HG02763 (cell line): ENCODE measurements at regions not wholly inside any gene's neighbourhood (a gene's known extent, or its start where the extent isn't known, plus 50 kb on each side); places are given as distances from the start of the nearest gene placed in this dataset.
"Not testable (repeated sequence)": the region's sequence is repeated elsewhere in the genome, so short reads cannot be mapped to it uniquely, and the experiment has no call there.

Source experiments
- ATAC-seq: cut with Tn5 transposase; IDR thresholded peaks from one replicate; pipeline ENCODE4 v1.9.1; 2021; ENCODE audit warnings: mild to moderate bottlenecking, moderate library complexity; ENCODE audit not compliant: unreplicated experiment

DNA sequence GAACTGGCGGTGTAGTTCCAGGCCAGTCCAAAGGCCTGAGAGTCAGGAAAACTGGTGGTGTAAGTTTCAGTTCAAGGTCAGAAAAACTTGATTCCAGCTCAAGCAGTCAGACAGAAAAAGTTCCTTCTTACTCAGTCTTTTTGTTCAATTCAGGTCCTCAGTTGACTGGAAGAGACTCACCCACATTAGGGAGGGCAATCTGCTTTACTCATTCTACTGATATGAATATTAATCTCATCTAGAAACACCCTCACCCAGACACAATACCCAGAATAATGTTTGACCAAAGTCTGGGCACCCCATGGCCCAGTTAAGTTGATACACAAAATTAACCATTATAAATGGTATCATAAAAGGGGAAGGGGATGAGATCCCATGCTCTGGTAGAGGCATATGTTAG is 50.1 kb upstream of the LTA4H start:
- ATAC-seq, result no peak

DNA sequence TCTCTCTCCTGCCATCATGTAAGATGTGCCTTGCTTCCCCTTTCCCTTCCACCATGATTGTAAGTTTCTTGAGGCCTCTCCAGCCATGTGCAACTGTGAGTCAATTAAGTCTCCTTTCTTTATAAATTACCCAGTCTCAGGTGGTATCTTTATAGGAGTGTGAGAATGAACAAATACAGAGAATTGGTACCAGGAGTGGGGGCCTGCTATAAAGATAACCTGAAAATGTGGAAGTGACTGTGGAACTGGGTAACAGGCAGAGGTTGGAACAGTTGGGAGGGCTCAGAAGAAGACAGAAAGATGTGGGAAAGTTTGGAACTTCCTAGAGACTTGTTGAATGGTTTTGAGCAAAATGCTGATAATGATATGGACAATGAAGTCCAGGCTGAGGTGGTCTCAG is 50.8 kb upstream of the LTA4H start:
- not testable (repeated sequence) for ATAC-seq

DNA sequence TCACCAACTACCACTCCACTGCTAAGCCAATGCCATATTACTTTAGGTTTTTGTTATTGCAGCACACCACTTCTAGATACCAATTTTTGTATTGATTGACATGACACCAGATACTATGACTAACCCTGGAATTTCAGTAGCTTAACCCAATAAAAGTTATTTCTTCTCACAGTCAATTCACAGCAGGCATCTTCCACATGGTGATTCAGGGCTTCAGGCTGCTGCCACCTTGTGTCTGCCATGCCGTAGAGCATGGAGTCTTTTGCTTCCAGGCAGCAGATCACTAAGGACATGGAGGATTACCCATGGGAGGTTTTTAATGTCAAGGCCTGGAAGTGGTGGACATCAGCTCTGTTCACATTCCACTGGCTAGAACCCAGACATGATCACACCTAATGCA is 56.4 kb upstream of the LTA4H start:
- ATAC-seq, result no peak

DNA sequence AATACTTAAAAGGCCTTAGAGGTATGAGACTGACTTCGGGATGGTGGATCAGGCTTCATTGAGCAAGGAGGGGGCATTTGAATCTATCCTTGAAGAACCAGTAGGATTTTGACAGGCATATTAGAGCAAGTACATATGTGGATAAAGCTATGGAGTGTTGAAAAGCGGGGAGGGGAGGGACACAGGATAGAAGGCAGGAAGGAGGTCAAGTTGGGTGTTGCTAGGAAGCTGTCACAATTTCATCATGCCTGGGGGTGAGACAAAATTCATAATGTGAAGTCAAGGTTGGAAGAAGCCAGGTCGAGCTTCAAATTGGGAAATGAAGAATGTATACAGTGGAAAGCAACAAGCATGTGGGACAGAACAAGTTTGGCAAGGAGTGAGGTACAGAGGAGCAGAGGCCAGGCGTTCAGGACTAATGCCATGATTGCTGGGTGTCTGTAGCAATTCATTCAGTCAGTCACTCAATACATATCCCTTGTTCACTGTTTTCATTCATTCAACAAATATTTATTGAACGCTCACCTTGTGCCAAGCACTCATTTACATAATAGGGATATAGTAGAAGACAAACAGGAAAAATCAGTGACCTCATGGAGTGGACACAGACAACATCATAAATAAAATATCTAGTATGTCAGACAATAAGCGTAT is 58.3 kb upstream of the LTA4H start:
- ATAC-seq, result no peak

DNA sequence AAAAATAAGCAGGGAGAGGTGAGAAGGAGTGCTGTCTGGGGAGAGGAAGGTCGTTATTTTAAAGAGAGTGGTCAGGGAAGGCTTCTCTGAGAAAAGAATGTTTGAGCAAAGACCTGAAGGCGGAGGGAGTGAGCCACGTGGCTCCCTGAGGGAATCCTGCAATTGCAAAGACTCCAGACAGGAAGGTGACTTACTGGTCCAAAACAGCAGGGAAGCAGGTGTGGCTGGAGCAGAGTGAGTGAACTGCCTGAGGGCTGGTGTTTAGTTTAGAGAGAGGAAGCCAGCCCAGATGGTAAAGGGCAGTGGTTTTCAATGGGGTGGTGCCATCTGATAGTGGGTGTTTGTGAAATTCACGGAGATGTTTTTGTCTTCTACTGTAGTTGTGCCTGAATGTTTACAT is 58.8 kb upstream of the LTA4H start:
- no peak for ATAC-seq

DNA sequence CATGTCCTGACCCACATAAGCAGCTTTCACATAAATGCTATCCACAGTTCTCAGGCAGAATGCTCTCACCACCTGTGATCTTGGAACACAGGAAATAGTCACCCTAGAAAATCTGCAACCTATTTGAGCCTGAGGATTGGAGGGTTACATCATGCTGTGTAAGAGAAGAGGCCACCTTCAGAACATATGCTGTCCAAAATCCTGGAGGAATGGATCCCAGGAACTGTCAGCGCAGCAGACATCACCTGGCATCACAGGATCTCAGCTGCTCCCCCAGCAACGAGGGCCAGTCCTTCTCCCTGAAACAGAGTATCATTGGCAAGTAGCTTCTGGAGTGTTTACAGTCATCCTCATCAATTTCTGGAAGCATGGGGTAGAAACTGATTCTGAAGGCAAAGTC is 63.2 kb upstream of the LTA4H start:
- no peak for ATAC-seq

DNA sequence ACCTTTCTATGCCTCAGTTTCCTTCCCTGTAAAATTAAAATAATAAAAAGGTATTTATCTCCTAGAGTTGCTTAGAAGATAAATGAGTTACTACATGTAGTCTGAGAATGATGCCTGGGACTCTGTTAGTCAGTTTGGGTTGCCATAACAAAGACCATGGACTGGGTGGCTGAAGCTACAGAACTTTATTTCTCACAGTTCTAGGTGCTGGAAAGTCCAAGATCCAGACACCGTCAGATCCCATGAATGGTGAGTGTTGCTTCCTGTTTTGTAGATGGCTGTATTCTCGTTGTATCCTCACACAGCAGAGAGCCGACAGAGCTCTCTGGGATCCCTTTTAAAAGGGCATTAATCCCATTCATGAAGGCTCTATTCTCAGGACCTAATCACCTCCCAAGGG is 64.0 kb upstream of the LTA4H start:
- no peak for ATAC-seq

DNA sequence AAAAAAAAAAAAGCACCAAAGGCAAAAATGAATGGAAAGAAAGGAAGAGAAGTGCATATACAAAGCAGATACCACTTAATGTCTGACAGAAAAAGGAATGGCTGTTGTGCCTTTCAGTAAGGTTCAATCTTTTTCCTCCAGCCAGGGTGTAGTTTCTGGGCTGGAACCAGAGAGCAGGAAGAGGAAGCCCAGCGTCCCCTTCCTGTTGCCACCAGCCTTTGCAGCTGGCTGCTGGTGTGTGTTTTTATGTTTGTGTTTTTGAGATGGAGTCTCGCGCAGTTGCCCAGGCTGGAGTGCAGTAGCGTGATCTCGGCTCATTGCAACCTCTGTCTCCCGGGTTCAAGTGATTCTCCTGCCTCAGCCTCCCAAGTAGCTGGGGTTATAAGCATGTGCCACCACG is 64.6 kb upstream of the LTA4H start:
- ATAC-seq, result no peak

DNA sequence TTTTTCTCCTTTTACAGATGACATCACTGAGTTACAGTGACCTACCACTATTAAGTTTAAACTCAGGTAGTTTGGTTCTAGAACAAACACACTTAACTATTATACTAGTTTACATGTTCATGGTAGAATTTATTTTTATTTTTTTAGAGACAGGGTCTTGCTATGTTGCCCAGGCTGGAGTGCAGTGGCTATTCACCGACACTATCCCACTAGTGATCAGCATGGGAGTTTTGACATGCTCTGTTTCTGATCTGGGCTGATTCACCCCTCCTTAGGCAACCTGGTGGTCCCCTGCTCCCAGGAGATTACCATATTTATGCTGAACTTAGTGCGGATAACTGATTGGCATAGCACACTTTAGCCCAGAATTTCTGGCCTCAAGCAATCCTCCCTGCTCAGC is 66.4 kb upstream of the LTA4H start:
- no peak for ATAC-seq

DNA sequence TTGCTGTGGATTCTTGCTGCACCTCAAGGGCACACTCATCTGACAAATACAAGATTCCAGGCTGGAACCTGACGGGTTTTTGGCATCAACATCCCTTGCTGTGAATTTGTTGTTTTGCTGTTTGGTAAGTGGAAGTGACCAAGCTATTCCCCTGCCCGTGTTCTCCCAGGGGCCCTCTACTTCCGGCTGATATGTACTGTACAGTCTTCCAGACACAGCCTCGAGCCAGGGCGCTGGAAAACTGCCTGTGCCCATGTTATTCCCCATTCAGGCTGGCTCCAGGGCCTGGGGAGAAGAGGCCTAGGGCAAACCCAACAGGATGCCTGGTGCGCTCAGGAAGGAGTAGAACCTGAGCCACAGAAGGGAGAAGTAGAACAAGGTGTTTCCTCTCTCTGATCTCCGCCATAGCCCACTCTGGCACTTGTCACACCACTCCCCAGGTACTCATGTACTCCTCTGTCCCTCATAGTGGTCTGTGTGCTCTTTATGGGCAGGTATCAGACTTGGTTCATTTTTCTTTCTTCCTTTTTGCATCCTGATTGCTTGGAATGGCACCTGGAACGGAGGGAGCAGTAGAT is 67.8 kb upstream of the LTA4H start:
- ATAC-seq, result no peak

DNA sequence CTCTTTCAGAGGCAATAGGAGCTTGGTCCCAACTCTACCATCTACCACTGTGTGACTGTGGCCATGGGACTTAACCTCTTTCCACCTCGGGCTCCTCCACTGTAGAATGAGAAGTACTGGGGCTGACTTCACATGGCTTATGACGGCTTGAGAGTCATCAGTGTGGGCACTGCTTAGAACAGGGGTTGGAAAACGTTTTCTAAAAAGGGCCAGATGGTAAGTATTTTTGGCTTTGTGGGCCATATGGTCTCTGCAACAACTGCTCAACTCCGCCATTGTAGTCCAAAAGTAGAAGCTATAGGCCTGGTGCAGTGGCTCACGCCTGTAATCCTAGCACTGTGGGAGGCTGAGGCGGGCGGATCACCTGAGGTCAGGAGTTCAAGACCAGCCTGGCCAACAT is 69.2 kb upstream of the LTA4H start:
- ATAC-seq, result no peak

DNA sequence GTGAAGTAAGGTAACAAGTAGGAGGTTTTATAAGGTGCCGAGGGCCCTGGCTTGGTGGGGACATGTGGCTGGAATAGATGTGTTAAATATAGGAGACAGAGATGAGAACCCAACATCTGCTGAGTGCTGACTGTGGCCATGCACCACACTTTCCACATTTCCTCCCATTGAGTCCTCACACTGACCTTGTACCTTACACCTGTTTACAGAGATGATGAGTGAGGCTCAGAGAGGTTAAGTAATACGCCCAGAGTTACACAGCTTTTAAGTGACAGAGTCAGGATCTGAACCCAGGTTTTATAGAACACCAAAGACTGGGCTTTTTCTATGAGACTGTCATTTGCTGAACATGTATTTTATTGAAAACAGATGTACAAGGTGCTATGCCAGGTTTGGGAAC is 70.8 kb upstream of the LTA4H start:
- no peak for ATAC-seq

DNA sequence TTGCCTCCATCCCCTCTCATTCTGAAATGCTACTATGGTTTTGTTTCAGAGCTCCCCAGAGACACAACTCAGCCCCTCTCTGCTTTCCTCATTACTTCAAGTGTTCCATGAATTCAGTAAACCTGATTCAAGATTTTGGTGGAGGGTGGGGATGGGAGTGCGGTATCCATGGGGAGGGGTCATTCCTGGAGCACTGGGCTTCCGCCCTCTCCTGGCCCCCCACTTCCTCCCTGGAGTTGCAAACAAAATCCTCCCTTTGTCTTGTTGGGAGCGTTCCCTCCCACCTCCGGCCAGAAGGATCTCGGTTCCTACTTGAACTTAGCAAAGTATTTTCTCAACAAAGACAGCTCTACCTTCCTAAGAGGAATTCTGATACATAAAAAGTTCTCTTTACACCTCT is 71.8 kb upstream of the LTA4H start:
- ATAC-seq, result no peak

DNA sequence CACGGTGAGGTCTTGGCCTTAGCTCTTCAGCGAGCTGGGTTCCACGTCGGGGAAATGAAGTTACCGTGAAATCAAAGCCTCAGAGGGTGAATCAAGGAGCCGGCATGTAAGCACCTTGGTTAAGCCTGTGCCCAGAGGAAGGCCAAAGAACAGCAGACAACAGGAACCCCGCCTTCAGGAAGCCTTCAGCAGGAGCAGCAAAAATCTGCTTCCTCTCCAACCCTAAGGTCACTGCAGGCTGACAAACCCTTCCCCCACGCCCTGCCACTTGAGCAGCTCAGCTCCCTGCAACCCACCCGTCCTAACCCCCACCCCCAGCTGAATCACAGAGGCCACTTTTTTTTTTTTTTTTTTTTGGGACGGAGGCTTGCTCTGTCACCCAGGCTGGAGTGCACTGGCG is 72.9 kb upstream of the LTA4H start:
- no peak for ATAC-seq

DNA sequence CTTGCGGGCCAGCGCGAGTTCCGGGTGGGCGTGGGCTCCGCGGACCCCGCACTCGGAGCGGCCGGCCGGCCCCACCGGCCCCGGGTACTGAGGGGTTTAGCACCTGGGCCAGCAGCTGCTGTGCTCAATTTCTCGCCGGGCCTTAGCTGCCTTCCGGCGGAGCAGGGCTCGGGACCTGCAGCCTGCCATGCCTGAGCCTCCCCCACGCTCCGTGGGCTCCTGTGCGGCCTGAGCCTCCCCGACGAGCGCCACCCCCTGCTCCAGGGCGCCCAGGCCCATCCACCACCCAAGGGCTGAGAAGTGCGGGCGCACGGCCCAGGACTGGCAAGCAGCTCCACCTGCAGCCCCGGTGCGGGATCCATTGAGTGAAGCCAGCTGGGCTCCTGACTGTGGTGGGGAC is 73.6 kb upstream of the LTA4H start:
- not testable (repeated sequence) for ATAC-seq

DNA sequence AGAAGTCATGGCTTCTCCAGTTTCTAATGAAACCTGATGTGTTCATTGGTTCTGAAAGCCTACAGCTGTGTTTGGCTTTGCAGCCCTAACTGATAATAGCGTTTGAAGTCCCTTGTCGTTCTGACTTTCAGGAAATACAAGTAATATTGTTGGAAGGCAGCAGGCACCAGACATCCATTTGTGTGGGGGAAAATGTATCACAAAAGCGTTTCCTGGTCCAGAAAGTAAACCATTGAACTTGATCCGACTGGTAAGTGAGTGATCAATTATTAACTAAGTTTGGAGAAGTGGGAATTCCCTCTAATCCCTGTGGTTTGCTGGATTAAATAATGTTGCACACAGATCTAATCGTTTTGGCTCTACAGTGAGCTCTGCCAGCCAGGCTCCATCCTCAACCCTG is 77.3 kb upstream of the LTA4H start:
- ATAC-seq, result no peak

DNA sequence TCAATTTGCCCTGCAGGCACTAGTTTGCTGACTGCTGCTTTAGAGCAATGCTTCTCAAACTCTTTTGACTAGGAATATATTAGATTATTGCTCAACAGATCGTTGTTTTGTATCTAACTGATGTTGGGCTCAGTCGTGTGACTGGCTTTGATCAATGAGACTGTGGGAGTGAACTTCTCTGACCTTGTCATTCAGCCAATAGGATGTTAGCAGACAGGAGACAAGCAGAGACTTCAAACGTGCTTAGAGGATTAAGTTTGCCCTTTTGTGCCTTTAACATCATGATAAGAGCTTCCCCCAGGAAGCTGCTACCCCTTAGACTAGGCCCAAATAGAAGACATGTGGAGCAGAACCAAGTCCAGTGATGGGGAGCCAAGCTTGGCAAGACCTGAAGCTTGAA is 76.7 kb upstream of the ELK3 start:
- ATAC-seq, result no peak

DNA sequence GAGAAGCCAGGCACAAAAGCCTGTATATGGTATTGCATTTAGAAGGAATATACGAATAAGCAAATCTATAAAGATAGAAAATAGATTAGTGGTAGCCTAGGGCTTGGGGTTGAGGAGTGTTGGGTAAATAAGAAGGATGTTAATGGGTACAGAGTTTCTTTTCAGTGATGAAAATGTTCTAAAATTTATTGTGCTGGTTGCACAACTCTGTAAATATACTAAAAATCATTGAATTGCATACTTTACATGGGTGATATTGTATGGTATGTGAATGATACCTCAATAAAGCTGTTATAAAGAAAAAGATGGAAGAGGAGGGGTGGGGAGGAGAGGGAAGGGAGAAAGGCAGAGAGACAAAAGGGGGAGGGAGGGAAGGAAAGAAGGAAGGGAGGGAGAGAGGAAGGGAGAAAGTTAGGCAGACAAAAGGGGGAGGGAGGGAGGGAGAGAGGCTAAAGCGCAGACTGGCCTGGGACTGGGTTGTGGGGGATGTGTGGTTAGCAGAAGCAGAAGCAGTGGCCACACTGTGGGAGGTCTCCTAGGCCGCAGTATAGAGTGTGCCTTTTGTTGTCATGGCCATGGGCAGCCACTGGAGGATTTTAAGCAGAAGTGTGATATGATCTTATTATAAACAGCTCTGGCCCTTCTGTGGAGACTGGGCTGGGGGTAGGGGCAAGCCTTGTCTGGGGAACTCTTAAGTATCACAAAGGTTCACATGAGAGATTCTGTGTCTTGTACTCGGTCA is 73.6 kb upstream of the ELK3 start:
- peak; percentile 56 for ATAC-seq

DNA sequence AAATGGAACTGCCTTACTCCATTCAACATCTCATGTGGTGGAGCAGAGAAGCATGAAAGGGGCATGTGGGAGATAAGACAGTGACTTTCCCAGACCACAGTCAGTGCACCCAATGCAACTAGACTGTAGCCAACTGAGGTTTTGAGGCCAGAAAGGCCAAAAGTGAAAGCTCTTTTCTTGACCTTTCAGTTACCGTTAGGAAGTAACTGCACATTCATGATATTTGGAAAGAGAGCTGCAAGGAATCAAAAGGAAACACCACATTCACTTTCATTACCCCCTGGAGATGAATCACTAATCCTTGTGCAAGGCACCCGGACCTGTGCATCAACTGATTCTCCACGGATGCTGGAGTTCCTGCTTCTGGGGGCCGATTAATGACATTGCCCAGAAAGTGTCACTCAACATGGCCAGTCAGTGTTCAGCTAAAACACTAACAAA is 72.9 kb upstream of the ELK3 start:
- peak; percentile 67 for ATAC-seq

DNA sequence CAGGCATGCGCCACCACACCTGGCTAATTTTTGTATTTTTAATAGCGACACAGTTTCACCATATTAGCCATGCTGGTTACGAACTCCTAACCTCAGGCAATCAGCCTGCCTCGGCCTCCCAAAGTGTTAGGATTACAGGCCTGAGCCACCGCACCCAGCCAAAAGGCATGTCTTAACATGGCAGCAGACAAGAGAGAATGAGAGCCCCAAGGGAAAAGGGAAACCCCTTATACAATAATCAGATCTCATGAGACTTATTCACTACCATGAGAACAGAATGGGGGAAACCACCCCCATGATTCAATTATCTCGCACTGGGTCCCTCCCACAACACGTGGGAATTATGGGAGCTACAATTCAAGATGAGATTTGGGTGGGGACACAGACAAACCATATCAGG is 65.9 kb upstream of the ELK3 start:
- ATAC-seq, result not testable (repeated sequence)

DNA sequence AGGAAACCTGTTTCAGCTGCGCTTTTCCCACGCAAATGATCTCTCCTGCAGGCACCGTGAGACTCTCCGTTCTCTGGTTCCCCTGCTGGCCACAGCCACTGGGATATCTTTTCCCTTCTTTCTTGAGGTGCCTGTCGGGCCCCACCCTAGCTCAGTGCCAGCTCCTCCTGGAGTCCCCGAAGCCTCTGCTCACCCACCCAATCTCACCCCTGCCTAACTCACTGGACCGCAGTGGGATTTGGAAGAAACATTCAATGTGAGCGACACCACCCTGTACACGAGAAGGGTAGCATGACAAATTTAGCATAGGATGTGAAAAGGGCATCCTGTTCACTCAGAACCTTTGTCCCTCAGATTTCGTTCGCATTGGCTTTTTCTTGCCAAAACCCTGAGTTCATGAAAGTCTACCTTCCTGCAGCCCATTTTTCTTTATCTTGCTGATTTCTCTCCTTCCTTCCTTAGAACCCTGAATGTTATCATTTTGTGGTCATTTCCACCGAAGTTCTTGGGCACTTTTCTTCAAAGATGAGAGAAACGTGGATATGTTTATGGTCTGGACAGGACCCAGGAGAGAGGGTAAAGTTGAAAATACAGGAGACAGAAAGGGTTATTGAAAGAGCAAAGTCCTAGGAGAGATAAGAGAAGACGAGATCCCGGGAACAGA is 63.6 kb upstream of the ELK3 start:
- ATAC-seq, result no peak

DNA sequence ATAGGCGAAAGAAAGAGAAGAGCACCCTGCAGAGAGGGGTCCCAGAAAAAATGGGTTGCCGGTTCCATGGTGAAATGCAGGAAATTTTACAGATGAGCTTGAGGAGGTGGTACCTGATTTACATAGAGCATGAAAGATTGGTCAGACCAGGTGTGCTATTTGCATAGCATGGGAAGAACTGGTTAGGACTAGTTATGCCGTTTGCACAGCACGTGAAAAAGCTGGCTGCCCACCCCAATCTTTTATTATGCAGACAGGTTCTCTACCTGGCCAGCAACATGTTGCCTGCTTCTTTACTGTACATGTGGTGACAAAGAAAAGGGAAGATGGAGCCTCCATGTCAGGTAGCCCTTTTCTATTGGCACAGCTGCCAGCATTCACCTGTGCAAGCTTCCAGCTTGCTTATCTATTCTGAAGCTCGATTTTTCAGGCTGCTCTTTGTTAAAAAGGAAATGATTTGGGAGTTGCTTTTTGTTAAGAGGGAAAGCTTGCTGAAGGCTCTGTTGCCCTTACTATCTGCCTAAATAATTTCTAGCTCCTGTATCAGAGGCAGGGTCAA is 62.9 kb upstream of the ELK3 start:
- no peak for ATAC-seq
